Stimulated activated naive CD4-positive, alpha-beta T cell treated with Interleukin-2 at 50 U/mL for 16 hours (primary cell): ENCODE measurements at regions not wholly inside any gene's neighbourhood (a gene's known extent, or its start where the extent isn't known, plus 50 kb on each side); places are given as distances from the start of the nearest gene placed in this dataset.

ENCODE experiments used
- DNase-seq: peaks from one replicate; lab custom pipeline; 2025; lab: John Stamatoyannopoulos, UW

DNA sequence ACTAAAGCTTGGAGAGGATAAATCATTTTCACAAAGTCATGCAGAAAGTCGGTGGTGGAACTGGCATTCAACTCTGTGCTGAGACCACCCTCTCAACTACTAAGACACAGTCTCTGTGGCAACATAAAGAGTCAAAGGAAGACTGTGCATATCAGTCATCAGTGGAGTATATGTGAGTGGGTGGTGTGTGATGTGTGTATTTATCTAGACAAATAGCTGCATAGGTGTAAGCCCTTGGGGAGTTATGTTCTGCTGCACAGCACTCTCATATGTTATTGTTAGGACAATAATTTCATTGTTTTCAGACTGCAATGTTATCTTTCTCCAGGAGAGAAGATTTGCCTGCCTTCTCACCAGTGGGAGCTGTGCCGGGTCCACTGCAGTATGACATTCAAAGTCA lies 186.3 kb upstream of the HNRNPA3 start:
- DNase-seq, result no peak

DNA sequence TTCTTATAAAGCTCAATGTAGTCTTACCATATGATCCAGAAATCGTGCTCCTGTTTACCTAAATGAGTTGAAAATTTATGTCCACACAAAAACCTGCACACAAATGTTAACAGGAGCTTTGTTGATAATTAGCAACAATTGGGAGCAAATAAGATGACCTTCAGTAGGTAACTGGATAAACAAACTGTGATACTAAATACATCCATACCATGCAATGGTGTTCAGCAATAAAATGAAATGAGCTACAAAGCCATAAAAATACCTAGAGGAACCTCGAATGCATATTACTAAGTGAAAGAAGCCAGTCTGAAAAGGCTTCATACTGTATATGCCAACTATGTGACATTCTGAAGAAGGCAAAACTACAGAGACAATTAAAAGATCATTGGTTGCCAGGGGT lies 185.6 kb upstream of the HNRNPA3 start:
- DNase-seq, result no peak

DNA sequence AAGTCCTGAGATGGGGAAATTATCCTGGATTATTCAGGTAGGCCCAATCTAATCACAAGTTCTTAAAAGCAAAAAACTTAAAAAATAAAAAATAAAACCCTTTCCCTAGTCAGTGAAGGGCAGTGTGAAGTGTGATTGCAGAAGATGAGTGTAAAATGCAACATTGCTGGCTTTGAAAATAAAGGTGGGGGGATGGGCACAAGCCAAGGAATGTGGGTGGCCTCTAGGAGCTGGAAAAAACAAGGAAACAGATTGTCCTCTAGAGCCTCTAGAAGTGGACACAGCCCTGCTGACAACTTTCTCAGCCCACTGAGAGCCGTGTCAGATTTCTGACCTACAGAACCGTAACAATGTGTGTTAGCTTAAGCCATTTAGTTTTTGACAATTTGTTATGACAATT lies 184.3 kb upstream of the HNRNPA3 start:
- no peak for DNase-seq

DNA sequence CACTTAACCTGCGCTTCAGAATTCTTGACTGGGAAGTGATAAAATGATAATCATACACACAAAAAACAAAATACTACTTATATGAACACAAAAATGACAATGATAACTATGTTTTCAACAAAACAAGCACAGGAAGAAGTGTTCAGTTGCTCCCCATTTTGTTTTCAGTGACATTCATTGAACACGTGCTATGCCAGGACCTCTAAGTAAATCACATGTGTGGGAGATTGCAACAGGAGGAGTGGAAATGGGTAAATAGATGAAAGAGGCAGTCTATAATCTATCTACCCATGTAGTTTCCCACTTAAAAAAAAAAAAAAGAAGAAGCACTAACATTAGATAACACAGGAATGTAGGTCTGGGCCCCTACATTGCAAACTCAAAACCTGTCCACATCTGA lies 183.5 kb upstream of the HNRNPA3 start:
- DNase-seq, result no peak

DNA sequence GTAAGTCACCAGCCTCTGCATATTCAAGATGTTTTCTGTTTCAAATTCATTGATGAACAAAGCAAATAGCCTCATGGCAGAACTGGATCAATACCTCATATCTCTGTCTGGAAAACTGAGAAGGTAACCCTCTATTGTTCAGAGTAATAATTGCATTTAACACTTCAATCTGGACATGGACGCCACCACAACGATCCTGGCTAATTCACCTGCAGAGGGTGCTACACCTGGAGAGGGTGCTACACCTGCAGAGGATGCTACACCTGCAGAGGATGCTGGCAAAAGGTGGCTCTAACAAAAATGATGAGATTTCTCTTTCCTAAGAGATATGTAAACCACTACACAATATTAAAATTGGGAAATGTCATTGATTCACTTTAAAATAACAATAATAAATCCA lies 183.1 kb upstream of the HNRNPA3 start:
- no peak for DNase-seq

DNA sequence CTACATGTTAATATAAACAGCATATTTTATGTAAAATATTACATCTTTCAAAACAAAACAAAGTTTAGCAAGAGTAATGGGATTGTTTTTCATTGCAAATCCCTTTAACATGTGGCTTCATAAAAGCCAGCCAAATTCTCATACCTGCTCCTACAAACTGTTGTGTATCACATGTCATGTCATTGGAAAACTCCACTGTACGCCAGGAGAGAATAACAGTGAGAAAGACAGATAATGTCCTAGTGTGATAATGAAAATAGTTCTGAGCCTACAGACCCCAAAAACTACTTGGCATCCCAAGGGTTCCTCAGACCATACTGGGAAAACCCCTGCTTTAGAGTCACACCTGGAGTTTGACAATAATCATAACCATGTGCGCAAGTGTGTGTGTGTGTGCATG lies 182.7 kb upstream of the HNRNPA3 start:
- no peak for DNase-seq

GRCh38 chr2:177030451-177031105 lies 182.0 kb upstream of the HNRNPA3 start:
- DNase-seq, result no peak

- no peak for DNase-seq
Observed at GRCh38 chr2:177031438-177032180, 181.0 kb upstream of the HNRNPA3 start.

GRCh38 chr2:177036747-177037146 lies 175.8 kb upstream of the HNRNPA3 start:
- no peak for DNase-seq

DNA sequence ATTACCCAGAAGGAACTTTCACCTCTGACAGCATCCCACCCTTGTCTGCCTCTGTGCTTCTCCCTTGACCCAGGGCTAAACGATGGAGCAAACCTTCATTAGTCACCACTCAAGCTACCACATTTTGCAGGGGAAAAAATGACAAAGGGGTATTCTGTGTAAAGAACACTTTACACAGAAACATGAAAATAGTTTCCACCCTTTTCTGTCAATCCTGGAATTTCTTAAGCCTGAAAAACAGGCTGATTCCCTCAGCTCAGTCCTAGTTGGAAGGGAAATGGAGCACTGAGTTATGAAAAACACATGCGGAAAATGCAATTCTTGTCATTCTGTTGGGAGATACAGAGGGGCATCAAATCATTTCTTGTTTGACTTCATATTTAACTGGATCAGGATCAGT lies 175.0 kb upstream of the HNRNPA3 start:
- no peak for DNase-seq

GRCh38 chr2:177038787-177039484 lies 173.7 kb upstream of the HNRNPA3 start:
- no peak for DNase-seq

GRCh38 chr2:177042311-177042710 lies 170.3 kb upstream of the HNRNPA3 start:
- DNase-seq, result no peak

DNA sequence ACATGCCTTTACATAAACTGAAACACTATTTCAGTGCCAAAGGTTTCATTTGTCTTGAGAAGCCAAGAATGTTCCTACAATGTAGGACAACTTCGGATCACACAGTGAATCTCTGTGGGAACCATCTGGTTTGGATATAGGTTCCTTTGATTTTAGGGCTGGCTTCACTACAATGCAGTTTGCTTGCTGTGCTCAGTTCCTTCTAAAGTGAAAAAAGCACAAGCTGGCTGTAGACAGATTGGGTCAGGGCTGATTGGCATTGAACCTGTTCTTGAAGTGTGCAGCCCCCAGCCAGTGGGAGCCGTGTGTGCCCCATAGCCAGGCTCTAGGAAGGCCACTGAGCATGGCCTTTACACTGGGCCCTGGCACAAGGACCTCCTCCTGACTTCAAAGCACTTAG lies 167.9 kb upstream of the HNRNPA3 start:
- no peak for DNase-seq

- no peak for DNase-seq
Observed at GRCh38 chr2:177048981-177049380, 163.6 kb upstream of the HNRNPA3 start.

DNA sequence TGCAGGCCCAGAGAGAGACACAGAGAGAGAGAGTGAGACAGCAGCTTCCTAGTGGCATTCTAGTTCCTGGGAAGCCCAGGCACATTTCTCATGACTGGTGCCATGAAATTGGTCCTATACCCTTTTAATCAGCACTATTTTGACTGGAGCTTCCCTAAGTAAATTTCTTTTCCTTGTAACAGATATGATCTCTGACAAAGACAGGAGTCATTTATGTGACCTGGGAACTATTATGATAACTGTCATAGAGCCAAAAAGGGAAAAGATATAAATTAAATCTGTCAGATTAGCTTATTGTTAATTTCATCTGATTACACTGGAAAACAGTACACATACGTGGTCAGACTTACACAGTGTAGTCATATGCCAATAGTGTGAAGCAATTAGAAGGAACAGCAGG lies 161.3 kb upstream of the HNRNPA3 start:
- DNase-seq, result no peak

- DNase-seq, result no peak
Observed at GRCh38 chr2:177052471-177052870, 160.1 kb upstream of the HNRNPA3 start.

GRCh38 chr2:177053038-177053437 lies 159.6 kb upstream of the HNRNPA3 start:
- DNase-seq, result no peak

DNA sequence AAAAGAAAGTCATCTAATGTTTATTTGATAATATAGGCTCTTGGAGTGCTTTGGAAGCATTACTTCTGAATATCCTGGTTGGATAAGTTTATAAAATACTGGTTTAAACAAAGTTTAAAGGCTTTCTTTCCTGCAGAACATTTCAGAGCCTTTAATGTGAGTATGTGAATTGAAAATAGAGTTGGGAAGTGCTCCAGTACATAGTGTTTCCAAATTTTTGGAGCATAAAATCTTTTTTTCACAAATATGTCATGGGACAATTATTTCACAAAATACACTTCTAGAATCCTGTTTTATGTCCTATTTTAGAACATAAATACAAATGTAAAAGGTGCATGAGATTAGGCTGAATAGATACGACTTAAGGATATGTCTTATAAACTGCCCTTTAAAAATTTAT lies 158.9 kb upstream of the HNRNPA3 start:
- no peak for DNase-seq

GRCh38 chr2:177056481-177056929 lies 156.1 kb upstream of the HNRNPA3 start:
- DNase-seq, result no peak

- DNase-seq, result no peak
Observed at GRCh38 chr2:177058747-177059146, 153.8 kb upstream of the HNRNPA3 start.

DNA sequence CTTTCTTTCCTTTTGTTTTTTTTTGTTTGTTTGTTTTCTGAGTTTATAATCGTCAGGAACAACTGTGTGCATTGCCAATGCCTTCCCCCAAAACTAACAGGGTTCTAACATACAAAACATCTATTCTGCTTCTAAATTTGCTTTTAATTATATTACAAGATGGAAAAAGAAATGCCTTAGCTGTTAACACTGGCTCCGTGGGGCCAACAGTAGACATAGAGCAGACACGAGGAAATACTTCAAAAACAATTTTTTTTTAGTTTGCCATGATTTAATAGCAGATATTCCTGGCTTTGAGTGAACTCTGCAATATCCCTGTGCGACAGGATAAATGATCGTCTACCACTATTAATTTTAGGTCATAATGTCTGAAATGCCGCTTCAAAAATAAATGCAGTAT lies 153.3 kb upstream of the HNRNPA3 start:
- DNase-seq, result no peak

DNA sequence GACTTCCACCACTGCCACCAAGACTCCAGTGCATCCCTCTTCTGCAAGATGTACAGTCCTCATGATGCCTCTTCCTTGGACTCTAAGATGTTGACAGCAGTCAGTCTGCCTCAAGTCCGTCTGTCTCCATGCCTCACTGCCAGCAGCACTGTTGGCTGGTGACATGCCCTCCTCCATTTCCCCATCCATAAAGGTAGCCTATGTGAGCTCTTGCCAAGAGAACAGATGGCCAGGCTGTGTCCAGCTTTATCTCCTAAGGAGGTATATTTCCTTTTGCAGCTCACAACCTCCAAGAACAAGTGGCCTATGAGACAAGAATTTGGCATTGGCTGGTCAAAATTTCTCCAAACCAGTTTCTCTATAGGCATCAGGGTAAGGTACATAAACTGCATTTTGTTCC lies 149.3 kb upstream of the HNRNPA3 start:
- DNase-seq, result no peak

DNA sequence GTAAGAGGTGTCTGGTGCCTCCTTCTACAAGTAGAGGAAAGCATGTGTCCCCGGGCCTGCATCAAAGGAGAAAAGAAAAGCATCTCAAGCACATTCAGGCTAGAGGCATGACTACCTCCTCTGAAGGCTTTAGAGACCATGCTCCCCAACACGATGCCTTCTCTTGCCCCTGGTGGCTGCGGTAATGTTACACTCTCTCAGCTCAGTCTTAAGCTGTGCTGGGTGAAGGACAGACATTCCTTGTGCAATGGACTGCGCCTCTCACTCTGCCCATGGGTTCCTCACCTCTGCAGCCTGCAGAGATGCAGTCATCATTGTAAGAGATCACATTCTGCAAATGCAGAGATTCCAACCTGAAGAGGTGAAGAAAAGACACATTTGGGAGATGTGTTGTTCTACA lies 148.2 kb upstream of the HNRNPA3 start:
- no peak for DNase-seq
